IPS DF 6.9 (cell line): ENCODE measurements at regions not wholly inside any gene's neighbourhood (a gene's known extent, or its start where the extent isn't known, plus 50 kb on each side); places are given as distances from the start of the nearest gene placed in this dataset.

Experiments
- DNase-seq: peaks from one replicate; pipeline ENCODE4 v3.0.0-alpha.2; 2013; ENCODE audit warnings: low read depth, low spot score
- H3K27ac ChIP-seq: one replicate; pipeline ENCODE4 v1.5.1; 2013; ENCODE audit warnings: low read length, control low read depth
- H3K27me3 ChIP-seq: 2 replicates; pipeline ENCODE4 v1.6.1; 2013; ENCODE audit warnings: mild to moderate bottlenecking, low read length; ENCODE audit not compliant: control insufficient read depth, insufficient read depth
- H3K36me3 ChIP-seq: 2 replicates; pipeline ENCODE4 v1.6.1; 2013; ENCODE audit warnings: low read length; ENCODE audit not compliant: control insufficient read depth, insufficient read depth
- H3K4me1 ChIP-seq: 2 replicates; pipeline ENCODE4 v1.6.1; 2013; ENCODE audit warnings: low read length; ENCODE audit not compliant: control insufficient read depth, insufficient read depth
- H3K4me3 ChIP-seq: 2 replicates; pipeline ENCODE4 v1.5.1; 2013; ENCODE audit warnings: mild to moderate bottlenecking, low read length
- H3K9me3 ChIP-seq: 2 replicates; pipeline ENCODE4 v1.6.1; 2013; ENCODE audit warnings: low read length, inconsistent platforms; ENCODE audit not compliant: control insufficient read depth, insufficient read depth
- WGBS: extraction: QIAGEN DNeasy Blood & Tissue Kit; methylation state at CpG from one replicate; pipeline ENCODE4 v1.1.7; 2013; ENCODE audit warnings: mixed read lengths, missing lambda C conversion rate; ENCODE audit not compliant: insufficient read length, insufficient coverage; 5-methylcytosine and 5-hydroxymethylcytosine counted together

DNA sequence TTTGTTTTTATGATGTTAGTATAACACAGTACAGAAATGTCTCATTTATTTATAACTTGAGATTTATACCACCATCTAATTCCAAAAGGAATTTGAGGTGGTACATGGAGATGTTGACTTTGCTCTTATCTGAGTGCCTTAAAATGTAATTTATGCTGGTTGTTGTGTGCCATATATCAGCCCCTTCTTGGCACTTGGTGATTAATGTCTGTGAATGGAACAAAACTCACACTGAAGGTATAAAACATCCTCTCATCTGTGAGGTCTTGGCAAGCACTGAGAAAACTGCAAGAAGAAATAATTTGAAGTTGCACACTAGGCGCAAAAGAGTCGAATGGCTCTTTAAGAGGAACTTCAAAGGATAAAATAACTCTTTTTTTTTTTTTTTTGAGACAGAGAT lies 240.4 kb downstream of the B3GLCT start:
- DNase-seq: no peak
- H3K9me3 ChIP-seq: no peaks in the 10 kb centered on the region
- WGBS: no CpG with 5 or more reads among the region's 2 CpGs
- no peaks in the 10 kb centered on the region for H3K36me3 ChIP-seq
- no peaks in the 10 kb centered on the region for H3K27me3 ChIP-seq
- no peak overlapping the region for H3K27ac ChIP-seq
- H3K4me3 ChIP-seq: no peak overlapping the region
- H3K4me1 ChIP-seq: no peaks in the 10 kb centered on the region

DNA sequence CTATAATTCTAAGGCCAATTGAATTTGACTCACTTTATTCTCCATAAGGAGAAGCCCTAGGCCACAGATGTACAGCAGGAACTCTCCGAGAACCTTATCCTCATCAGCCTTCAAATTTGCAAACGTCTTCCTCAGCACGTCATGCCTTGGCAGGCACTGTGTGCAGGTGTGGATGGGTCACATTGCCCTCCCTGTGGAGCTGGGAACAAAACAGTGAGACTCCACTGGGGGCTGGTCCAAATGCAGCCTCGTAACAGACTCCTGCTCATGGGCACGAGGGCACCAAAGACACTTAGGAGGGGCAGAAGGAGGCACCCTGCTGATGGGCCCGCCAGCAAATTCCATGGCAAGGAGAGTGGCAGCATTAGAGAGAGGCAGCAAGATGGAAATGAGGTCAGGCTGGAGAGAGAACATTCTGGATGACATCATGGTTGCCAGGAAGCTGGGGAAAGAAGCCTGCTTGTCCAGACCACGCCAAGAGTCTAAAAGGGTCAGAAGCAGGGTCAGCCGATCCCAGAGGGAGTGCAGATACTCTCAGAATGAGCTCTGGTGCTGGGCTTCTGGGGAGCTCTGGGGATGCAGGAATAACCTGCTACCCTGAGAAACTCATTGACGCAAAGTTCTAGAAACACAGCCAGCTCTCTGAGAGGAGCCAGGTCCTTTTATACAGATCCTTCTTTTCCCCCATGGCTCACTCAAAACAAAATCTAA lies 242.2 kb downstream of the B3GLCT start:
- Histone ChIP-seq H3K4me1 (no peaks in the 10 kb centered on the region), H3K27me3 (no peaks in the 10 kb centered on the region), H3K27ac (no peak overlapping the region), H3K9me3 (no peaks in the 10 kb centered on the region), H3K4me3 (no peak overlapping the region), H3K36me3 (no peaks in the 10 kb centered on the region)
- WGBS: no CpG with 5 or more reads among the region's 9 CpGs
- DNase-seq: no peak

DNA sequence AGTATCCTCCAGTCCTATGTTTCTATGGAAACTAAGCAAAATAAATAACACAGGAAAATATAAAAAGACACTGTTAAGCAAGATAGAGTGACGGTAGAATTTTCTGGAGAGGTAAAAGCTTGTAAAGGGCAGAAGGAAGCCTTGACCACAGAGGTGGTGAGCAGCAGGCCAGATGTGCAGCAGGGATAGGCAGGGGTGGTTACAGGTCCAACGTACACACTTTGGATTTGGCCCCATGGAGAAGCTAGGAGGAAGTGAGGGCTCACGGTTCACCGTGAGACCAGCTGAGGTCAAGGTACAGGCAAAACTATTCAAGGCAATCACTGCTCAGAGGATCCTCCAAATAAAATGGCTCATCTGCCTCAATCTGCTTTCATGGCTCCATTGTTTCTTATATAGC lies 242.8 kb downstream of the B3GLCT start:
- Histone ChIP-seq H3K36me3 (no peaks in the 10 kb centered on the region), H3K27me3 (no peaks in the 10 kb centered on the region), H3K27ac (no peak overlapping the region), H3K9me3 (no peaks in the 10 kb centered on the region), H3K4me3 (no peak overlapping the region), H3K4me1 (no peaks in the 10 kb centered on the region)
- no CpG with 5 or more reads among the region's 4 CpGs for WGBS
- no peak for DNase-seq

DNA sequence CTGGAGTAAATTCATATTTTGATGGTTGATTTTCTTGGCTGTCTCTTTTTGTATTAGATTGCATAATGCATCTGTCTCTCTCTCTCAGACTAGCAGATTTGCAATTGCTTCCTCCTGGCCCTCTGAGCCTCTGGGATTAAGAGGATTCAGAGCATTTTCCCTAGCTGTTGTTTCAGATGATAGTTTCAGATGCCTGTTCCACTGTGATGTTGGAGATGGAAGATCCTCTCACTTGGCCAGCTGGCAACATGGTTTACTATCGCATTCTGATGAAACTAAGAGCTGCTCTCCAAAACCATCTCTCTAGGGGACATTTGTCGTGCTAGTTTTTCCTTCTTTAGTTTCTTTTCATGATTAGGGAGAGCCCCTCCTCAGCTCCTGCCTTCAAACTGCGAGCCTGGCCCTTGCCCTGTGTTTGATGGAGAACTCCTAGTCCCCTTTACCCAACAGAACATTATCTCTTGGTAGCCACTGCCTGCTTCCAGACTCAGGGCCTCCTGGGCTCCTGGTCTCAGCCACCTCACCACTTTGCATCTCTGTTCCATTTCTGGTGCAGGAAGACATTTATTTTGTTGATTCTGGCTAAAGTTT lies 244.6 kb downstream of the B3GLCT start:
- no CpG with 5 or more reads among the region's 3 CpGs for WGBS
- no peak for DNase-seq
- Histone ChIP-seq H3K27ac (no peak overlapping the region), H3K27me3 (no peaks in the 10 kb centered on the region), H3K4me3 (no peak overlapping the region), H3K36me3 (no peaks in the 10 kb centered on the region), H3K9me3 (no peaks in the 10 kb centered on the region), H3K4me1 (no peaks in the 10 kb centered on the region)

DNA sequence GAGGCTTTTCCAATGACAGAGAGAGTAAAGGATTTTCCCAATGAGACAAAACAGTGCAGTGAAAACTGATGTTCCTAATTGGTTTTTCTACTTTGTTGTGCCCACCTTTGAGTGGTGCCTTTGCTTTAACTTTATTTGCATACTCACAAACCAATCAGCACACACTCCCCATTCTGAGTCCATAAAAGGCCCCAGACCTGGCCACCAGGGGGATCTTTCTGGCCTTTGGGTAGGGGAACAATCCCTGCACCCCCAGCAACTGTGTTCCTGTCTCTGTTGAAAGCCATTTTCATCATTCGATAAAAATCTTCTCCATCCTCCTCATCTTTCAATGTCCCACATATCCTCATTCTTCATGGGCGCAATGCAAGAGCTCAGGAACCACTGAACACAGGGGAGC lies 252.8 kb downstream of the B3GLCT start:
- Histone ChIP-seq H3K36me3 (no peaks in the 10 kb centered on the region), H3K27me3 (no peaks in the 10 kb centered on the region), H3K9me3 (no peaks in the 10 kb centered on the region), H3K4me1 (no peaks in the 10 kb centered on the region), H3K4me3 (no peak overlapping the region), H3K27ac (no peak overlapping the region)
- WGBS: 100% methylated on average over 1 of the region's 2 CpGs
- no peak for DNase-seq

DNA sequence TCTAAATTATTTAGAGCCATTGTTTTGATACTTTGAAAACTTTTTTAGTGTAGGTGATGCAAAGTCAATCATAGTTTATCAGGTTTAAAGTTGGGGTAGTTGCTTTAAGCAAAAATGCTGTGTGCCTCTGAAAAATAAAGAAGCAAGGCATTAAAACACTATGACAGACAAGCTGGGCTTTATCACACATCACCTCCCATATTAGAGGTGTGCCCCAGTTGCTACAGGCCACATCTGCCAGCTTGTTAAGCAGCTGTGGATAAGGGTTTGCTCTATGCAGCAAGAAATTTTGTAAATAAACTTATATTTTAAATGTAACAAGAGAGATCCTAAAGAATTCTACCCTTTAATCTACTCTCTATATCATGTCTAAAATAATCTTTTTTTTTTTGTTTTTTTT lies 255.8 kb downstream of the B3GLCT start:
- Histone ChIP-seq H3K4me1 (no peaks in the 10 kb centered on the region), H3K4me3 (no peak overlapping the region), H3K36me3 (no peaks in the 10 kb centered on the region), H3K27me3 (no peaks in the 10 kb centered on the region), H3K9me3 (no peaks in the 10 kb centered on the region), H3K27ac (no peak overlapping the region)
- no peak for DNase-seq

DNA sequence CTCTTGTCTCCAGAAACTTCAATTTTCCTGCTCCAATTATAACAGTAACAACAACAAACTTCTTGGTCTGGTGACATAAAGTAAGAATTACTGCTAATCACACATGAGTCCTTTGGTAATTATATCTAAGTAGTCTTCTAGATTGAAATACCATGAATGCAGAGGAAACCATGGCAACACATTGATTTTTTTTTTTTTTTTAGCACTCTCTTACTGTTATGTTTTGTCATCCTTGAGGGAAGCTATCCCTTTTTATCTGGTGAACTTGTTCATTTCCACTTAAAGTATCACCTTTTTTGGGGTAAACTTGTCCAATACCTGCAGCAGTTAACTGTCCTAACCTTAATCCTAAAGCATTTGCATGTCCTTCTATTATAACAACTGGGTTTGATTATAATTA lies 256.3 kb downstream of the B3GLCT start:
- H3K27ac ChIP-seq: no peak overlapping the region
- H3K4me3 ChIP-seq: no peak overlapping the region
- no peaks in the 10 kb centered on the region for H3K36me3 ChIP-seq
- H3K9me3 ChIP-seq: no peaks in the 10 kb centered on the region
- DNase-seq: no peak
- H3K4me1 ChIP-seq: no peaks in the 10 kb centered on the region
- H3K27me3 ChIP-seq: no peaks in the 10 kb centered on the region

DNA sequence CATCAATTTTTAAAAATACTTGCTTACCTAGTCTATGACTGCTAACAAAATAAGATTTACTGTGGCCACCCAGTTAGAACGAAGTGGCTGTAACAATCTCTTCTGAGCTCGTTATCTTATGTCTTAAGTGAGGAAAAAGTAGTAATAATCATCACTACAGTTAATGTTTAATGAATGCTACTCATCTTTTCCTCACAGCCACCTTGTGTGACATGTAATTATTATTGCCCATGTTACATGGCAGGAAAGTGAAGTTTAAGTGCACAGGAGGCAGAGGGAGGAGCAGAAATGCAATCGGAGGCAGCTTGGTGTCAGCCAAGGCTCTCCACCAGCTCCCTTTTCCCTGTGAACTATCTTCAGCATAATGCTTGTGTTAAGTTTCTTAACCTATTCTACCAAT lies 260.3 kb downstream of the B3GLCT start:
- no peaks in the 10 kb centered on the region for H3K4me1 ChIP-seq
- no peak for DNase-seq
- no peaks in the 10 kb centered on the region for H3K9me3 ChIP-seq
- H3K27me3 ChIP-seq: no peaks in the 10 kb centered on the region
- no peak overlapping the region for H3K27ac ChIP-seq
- no peak overlapping the region for H3K4me3 ChIP-seq
- no peaks in the 10 kb centered on the region for H3K36me3 ChIP-seq
- no CpG with 5 or more reads among the region's 3 CpGs for WGBS

DNA sequence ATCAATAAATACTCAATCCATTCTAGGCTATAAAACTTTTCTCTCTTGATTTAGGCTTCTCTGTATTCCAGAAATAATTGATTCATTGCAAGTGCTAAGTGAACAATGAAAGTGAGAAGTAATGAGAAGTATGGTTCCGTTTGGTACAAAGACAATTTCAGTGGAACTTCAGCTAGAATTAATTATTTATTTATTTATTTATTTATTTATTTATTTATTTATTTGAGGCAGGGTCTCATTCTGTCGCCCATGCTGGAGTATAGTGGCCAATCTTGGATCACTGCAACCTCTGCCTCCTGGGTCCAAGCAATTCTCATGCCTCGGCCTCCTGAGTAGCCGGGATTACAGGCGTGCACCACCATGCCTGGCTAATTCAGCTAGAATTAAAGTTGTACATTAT lies 262.1 kb downstream of the B3GLCT start:
- H3K36me3 ChIP-seq: no peaks in the 10 kb centered on the region
- H3K27me3 ChIP-seq: no peaks in the 10 kb centered on the region
- DNase-seq: no peak
- WGBS: no CpG with 5 or more reads among the region's 5 CpGs
- H3K4me1 ChIP-seq: no peaks in the 10 kb centered on the region
- no peak overlapping the region for H3K27ac ChIP-seq
- H3K9me3 ChIP-seq: no peaks in the 10 kb centered on the region
- no peak overlapping the region for H3K4me3 ChIP-seq

DNA sequence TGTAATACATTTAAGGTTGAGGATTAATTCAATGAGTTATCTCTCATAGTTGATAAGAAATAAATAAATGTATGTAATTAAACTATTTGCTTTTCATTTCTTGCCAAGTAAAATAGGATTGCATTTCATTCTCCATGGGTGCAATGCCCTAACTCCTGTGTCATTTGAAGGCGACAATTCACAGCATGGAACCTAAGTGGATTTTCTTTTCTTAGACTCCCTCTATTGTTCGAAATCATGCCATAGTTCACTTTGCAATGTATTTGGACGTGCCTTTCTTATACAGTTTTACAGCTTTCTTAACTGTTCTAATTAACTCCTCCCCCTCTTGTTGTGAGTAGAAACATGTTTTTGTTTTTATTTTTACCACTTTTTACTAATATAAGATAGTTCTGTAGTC lies 263.0 kb downstream of the B3GLCT start:
- Histone ChIP-seq H3K27ac (no peak overlapping the region), H3K4me3 (no peak overlapping the region), H3K9me3 (no peaks in the 10 kb centered on the region), H3K27me3 (no peaks in the 10 kb centered on the region), H3K36me3 (no peaks in the 10 kb centered on the region), H3K4me1 (no peaks in the 10 kb centered on the region)
- no CpG with 5 or more reads among the region's 3 CpGs for WGBS
- no peak for DNase-seq
